MM.1S (cell line): ENCODE measurements at regions not wholly inside any gene's neighbourhood (a gene's known extent, or its start where the extent isn't known, plus 50 kb on each side); places are given as distances from the start of the nearest gene placed in this dataset.

Experiments
- CTCF ChIP-seq: fragments of 300-600 bp; sonication (generic); IDR thresholded peaks from 2 replicates; pipeline ENCODE4 v1.5.1; 2016; ENCODE audit warnings: antibody characterized with exemption, low read length, mixed read lengths
- EZH2 ChIP-seq: fragments of 300-600 bp; sonication (generic); optimal IDR thresholded peaks from 2 replicates; pipeline ENCODE3; 2017; ENCODE audit warnings: low read depth, mild to moderate bottlenecking, antibody characterized with exemption, low read length, mixed read lengths
- EZH2phosphoT487 ChIP-seq: fragments of 300-600 bp; sonication (generic); IDR thresholded peaks from 2 replicates; pipeline ENCODE4 v1.6.1; 2018; ENCODE audit warnings: antibody characterized with exemption, low read length

GRCh38 chr4:154998284-154998683 lies 210.2 kb upstream of the NPY2R start:
- no peak for TF ChIP-seq CTCF
- no peak for TF ChIP-seq EZH2
- no peak for TF ChIP-seq EZH2phosphoT487
